Panc1 (cell line): ENCODE measurements at regions not wholly inside any gene's neighbourhood (a gene's known extent, or its start where the extent isn't known, plus 50 kb on each side); places are given as distances from the start of the nearest gene placed in this dataset.

ENCODE experiments used
- ATAC-seq: fragments of 200-7000 bp; cut with Tn5 transposase; 2 replicates; pipeline ENCODE4 v1.9.1; 2020; ENCODE audit warnings: mild to moderate bottlenecking, moderate library complexity
- BruUV-seq: library from RNA; stranded (reverse); fragments of 400-500 nt; replicated peaks from 2 replicates; lab custom pipeline; 2021; lab: Mats Ljungman, UMichigan
- CTCF ChIA-PET: fragments of 300-600 bp; sonication (Branson Sonifier 250); formaldehyde crosslinking; loops from one replicate; lab custom pipeline; 2022; ENCODE audit warnings: antibody characterized with exemption; lab: Charles Lee
- POLR2A ChIA-PET: fragments of 300-600 bp; sonication (Branson Sonifier 250); formaldehyde crosslinking; loops from one replicate; lab custom pipeline; 2022; ENCODE audit warnings: antibody characterized with exemption; lab: Charles Lee
- DNase-seq: peaks from one replicate; pipeline ENCODE4 v3.0.0-alpha.2; 2010; ENCODE audit warnings: low read depth, low spot score
- H3K27ac ChIP-seq: 2 replicates; pipeline ENCODE4 v1.5.1; 2011; ENCODE audit warnings: mild to moderate bottlenecking, low read length, inconsistent platforms
- H3K27me3 ChIP-seq: fragments of 200-500 bp; sonication (Bioruptor generic); 2 replicates; pipeline ENCODE4 v1.6.0; 2014; ENCODE audit warnings: low read length, inconsistent platforms; ENCODE audit not compliant: control insufficient read depth, insufficient read depth
- H3K36me3 ChIP-seq: fragments of 200-500 bp; sonication (Bioruptor generic); 2 replicates; pipeline ENCODE4 v1.5.1; 2014; ENCODE audit warnings: inconsistent platforms, mild to moderate bottlenecking, low read length, moderate library complexity; ENCODE audit not compliant: control insufficient read depth, insufficient read depth
- H3K4me1 ChIP-seq: 2 replicates; pipeline ENCODE4 v1.5.1; 2011; ENCODE audit warnings: inconsistent platforms, mild to moderate bottlenecking, low read length, moderate library complexity; ENCODE audit not compliant: control insufficient read depth, insufficient read depth
- H3K4me3 ChIP-seq, 2 experiments: 2 replicates each; pipeline ENCODE4 v1.5.1; 2011 to 2012; ENCODE audit warnings: low read depth in 2 of 2, low read length in 2 of 2, mild to moderate bottlenecking in 2 of 2, inconsistent platforms in 1 of 2, moderate library complexity in 1 of 2
- H3K9me3 ChIP-seq: fragments of 200-500 bp; sonication (Bioruptor generic); 2 replicates; pipeline ENCODE4 v1.5.1; 2014; ENCODE audit warnings: low read depth, mild to moderate bottlenecking, inconsistent platforms, low read length, moderate library complexity; ENCODE audit not compliant: control insufficient read depth, insufficient read depth
- CTCF ChIP-seq: fragments of 450-650 bp; IDR thresholded peaks from 2 replicates; pipeline ENCODE4 v1.5.1; 2017; ENCODE audit warnings: mild to moderate bottlenecking
- POLR2AphosphoS5 ChIP-seq: IDR thresholded peaks from 2 replicates; pipeline ENCODE4 v1.6.1; 2012; ENCODE audit warnings: mild to moderate bottlenecking, low read depth, low read length, moderate library complexity
- REST ChIP-seq, 2 experiments: IDR thresholded peaks; 2 replicates each; pipeline ENCODE4 v1.6.1; 2011 to 2012; ENCODE audit warnings: low read depth in 2 of 2, control low read depth in 1 of 2, low read length in 1 of 2, mild to moderate bottlenecking in 1 of 2, moderate library complexity in 1 of 2; ENCODE audit not compliant: insufficient read depth in 1 of 2
- SIN3A ChIP-seq: IDR thresholded peaks from 2 replicates; pipeline ENCODE4 v1.6.1; 2012; ENCODE audit warnings: low read depth, mild to moderate bottlenecking, low read length, moderate library complexity, borderline replicate concordance; ENCODE audit not compliant: insufficient read depth
- TCF7L2 ChIP-seq: IDR thresholded peaks from 2 replicates; pipeline ENCODE4 v1.6.1; 2011; ENCODE audit warnings: mild to moderate bottlenecking, low read depth, low read length, inconsistent platforms
- in situ Hi-C: cut with HindIII; loops from 2 replicates; pipeline ENCODE4 v1.10.0; 2016; ENCODE audit warnings: low sequenced_read_pairs, low pct_unique_long_range_greater_than_20kb
- intact Hi-C: fragments of 100-400 bp; cut with micrococcal nuclease; formaldehyde crosslinking; loops from one replicate; pipeline ENCODE4 v1.10.0; 2022; ENCODE audit not compliant: unreplicated experiment

GRCh38 chr5:124342986-124343385, 403.5 kb downstream of the ZNF608 start:
- no peak for DNase-seq
- no peak overlapping the region for H3K27ac ChIP-seq
- no peak overlapping the region for H3K4me3 ChIP-seq
- H3K9me3 ChIP-seq: no peaks in the 10 kb centered on the region
- intact Hi-C loops: no loop called here
- ChIA-PET POLR2A (no interaction called here), CTCF (no interaction called here)
- BruUV-seq: no TSS peak
- no peak for ATAC-seq
- no peaks in the 10 kb centered on the region for H3K4me1 ChIP-seq
- in situ Hi-C loops: no loop called here
- TF ChIP-seq SIN3A (no peak), TCF7L2 (no peak), POLR2AphosphoS5 (no peak), REST (IDR thresholded peaks at IDR 0.05; ENCODE audit: insufficient read depth in 1 of 2, low read depth in 2 of 2, low read length in 1 of 2) (no peak), CTCF (no peak)
- no peaks in the 10 kb centered on the region for H3K27me3 ChIP-seq
- H3K36me3 ChIP-seq: no peaks in the 10 kb centered on the region

- Histone ChIP-seq H3K27ac (no peak overlapping the region), H3K9me3 (no peaks in the 10 kb centered on the region), H3K4me3 (no peak overlapping the region), H3K4me1 (no peaks in the 10 kb centered on the region), H3K36me3 (no peaks in the 10 kb centered on the region), H3K27me3 (no peaks in the 10 kb centered on the region)
- ATAC-seq: no peak
- no peak for TF ChIP-seq CTCF
- TF ChIP-seq TCF7L2: no peak
- no peak for TF ChIP-seq REST (IDR thresholded peaks at IDR 0.05; ENCODE audit: insufficient read depth in 1 of 2, low read depth in 2 of 2, low read length in 1 of 2)
- no peak for TF ChIP-seq POLR2AphosphoS5
- TF ChIP-seq SIN3A: no peak
- in situ Hi-C loops: no loop called here
- no peak for DNase-seq
- intact Hi-C loops: no loop called here
- CTCF ChIA-PET: no interaction called here
- POLR2A ChIA-PET: no interaction called here
- BruUV-seq: no TSS peak
Measured at GRCh38 chr5:124342584-124342983, 403.9 kb downstream of the ZNF608 start.
